HG03469 (cell line): ENCODE measurements at regions not wholly inside any gene's neighbourhood (a gene's known extent, or its start where the extent isn't known, plus 50 kb on each side); places are given as distances from the start of the nearest gene placed in this dataset.
"Not testable (repeated sequence)": the region's sequence is repeated elsewhere in the genome, so short reads cannot be mapped to it uniquely, and the experiment has no call there.

ENCODE experiments used
- ATAC-seq: cut with Tn5 transposase; IDR thresholded peaks from one replicate; pipeline ENCODE4 v1.9.1; 2021; ENCODE audit warnings: mild to moderate bottlenecking, moderate library complexity, moderate number of reproducible peaks; ENCODE audit not compliant: unreplicated experiment

DNA sequence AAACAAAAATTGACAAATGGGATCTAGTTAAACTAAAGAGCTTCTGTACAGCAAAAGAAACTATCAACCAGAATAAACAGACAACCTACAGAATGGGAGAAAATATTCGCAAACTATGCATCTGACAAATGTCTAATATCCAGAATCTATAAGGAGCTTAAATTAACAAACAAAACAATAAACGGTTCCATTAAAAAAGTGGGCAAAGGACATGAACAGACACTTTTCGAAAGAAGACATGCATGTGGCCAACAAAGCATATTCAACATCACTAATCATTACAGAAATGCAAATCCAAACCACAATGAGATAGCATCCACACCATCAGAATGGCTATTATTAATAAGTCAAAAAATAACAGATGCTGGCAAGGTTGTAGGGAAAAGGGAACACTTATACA, 50.5 kb upstream of the MED13L start:
- not testable (repeated sequence) for ATAC-seq

DNA sequence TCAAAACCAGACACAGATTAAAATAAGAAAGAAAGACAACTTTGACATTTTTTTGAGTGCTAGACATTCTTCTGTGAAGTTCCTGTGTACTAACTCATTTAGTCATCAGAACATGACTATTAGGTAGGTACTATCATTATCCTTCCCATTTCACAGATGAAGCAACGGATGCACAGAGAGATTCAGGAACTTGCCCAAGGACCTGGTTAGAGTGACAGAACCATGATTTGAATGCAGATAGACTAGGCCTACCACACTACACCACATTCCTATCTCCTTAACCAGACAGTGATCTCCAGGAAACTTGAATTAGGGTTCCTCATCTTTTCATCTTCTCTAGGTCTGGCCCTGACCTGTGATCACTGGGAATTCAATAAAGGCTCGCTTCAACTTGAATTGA, 54.4 kb upstream of the MED13L start:
- ATAC-seq, result no peak

DNA sequence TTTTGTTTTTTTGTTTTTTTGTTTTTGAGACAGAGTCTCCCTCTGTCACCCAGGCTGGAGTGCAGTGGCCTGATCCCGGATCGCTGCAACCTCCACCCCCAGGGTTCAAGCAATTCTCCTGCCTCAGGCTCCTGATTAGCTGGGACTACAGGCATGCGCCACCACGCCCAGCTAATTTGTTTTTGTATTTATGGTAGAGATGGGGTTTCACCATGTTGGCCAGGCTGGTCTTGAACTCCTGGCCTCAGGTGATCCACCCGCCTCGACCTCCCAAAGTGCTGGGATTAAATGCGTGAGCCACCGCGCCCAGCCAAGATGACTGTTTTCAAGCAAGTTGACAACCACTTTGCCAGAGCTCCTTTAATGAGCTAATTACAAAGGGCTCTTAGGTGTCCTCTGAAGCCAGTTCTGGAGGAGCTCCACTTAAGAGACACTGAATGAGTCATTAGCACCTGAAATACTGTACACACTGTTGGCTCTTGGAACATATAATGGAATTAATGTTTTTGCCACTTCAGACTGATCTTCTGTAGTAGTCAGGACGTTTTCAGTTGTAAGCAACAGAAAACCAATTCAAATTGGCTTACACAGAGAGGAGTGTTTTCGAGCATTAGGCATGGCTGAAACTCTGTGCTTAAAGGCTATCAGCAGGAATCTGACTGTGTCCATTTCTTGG, 55.4 kb upstream of the MED13L start:
- ATAC-seq, result no peak

DNA sequence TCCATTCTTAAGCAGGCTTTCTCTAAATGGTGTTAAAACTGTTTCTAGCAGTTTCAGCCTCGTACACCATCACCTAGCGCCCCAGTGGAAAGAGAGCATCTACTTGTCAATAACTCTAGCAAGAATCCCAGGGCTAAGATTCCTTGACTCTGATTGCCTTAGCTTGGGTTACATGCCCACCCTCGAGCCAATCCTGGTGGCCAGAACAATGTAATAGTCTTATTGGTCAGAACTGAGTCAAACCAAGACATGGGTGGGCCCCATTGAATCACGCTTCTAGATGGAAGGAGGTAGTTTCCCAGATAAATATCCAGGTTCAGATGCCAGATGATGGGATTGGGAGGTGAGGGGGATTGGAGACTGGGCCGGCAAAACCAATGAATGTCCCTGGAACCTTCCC, 55.9 kb upstream of the MED13L start:
- no peak for ATAC-seq

DNA sequence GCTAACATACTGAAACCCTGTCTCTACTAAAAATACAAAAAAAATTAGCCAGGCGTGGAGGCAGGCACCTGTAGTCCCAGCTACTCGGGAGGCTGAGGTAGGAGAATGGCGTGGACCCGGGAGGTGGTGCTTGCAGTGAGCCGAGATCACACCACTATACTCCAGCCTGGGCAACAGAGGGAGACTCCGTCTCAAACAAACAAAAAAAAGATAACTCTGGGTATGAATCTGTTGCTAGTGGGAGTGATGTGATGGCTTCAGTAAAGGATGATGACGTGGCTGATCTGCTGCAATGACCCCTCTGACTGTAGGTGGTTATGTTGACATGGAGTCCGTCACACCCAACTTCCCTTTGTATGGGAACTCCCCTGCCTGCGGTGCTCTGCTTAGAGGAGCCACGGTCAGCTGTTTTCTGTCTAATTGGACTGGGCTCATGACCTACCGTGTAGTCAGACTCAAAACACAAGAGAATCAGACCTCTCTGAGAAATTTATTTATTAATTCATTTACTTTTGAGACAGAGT, 59.1 kb upstream of the MED13L start:
- peak; percentile 71 for ATAC-seq

DNA sequence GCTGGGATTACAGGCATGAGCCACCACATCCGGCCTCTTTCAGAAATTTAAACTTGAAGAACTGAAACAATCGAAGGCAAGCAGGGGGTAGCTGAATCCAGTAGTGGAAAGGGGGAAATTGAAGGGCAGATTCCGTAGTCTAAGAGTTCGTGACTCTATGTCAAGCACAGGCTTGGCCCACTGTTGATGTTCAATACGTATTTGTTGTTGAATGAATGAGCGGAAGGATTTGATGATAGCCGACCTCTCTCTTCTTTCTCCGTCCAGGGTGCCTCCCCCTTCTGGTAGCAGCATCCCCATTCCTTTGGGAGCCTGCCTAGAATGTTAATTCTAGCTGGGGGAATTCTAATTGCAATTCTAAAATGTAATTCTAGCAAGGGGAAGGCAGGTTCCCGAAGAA, 59.8 kb upstream of the MED13L start:
- no peak for ATAC-seq

DNA sequence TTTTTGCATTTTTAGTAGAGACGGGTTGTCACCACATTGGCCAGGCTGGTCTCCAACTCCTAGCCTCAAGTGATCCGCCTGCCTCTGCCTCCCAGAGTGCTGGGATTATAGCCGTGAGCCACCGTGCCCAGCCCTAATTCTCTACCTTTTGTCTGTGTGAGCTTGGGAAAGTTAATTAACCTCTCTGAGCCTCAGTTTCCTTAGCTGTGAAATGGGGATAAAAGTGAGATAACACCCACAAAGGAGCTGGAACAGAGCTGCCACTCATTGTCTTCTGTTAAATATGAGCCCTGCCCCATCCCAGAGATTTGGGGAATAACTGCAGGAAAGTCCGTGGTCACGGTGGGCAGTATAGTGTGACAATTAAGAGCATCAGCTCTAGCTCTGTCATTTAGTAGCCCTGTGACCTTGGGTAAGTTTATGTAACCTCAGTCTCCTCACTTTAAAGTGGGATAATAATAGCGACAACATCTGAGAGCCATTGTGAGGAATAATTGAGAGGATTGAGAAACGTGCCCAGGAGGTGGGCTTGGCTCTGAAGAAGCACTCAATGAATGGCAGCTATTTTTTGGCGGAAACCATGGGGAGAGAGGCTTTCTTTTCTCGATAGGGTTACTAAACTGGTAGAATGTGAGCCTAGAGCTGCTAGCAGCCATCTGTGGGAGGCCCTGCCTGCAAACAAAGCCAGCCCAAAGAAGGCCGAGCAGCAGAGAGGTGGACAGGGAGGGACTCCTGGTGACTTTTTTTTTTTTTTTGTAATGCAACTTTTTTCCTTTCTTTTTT, 60.8 kb upstream of the MED13L start:
- no peak for ATAC-seq

DNA sequence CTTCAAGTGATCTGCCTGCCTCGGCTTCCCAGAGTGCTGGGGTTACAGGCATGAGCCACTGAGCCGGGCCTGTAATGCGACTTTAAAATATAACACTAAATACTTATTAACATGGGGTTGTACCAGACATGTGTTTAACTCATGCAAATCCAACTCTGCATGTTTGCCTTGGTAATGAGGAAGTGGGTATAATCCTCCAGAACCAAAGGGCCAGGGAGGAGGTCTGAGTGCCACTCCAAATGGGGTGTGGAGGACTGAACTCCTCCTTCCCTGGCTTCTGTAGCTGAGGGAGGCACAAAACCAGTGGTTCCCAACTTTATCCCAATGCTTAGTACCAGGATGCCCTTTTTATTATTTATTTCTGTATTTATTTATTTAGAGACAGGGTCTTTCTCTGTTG, 61.6 kb upstream of the MED13L start:
- no peak for ATAC-seq

DNA sequence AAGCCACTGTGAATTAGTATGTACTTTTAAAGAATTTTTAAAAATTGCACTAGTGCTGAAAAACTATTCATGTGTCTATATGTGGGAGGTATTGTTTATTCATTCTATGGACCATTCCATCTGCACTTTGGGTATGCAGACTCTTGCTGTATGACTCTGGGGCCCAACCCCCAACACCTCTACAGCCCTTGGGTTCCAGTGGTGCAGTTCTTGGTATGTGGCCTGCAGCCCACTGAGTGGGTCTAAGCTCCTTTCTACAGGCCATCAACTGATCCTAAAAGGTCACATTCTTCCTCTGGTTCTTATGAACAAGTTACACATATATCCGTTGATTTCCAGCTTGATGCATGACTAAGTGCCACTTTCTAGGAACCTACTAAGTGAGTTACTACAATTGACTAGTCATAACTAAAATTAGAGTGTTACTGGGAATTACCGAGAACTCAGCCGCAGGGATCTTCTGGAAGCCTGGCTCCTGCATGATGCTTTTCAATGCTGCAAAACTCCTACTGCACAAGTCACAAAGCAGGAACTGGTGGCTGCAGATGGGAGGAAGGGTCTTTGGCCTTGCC, 62.4 kb upstream of the MED13L start:
- ATAC-seq, result no peak

DNA sequence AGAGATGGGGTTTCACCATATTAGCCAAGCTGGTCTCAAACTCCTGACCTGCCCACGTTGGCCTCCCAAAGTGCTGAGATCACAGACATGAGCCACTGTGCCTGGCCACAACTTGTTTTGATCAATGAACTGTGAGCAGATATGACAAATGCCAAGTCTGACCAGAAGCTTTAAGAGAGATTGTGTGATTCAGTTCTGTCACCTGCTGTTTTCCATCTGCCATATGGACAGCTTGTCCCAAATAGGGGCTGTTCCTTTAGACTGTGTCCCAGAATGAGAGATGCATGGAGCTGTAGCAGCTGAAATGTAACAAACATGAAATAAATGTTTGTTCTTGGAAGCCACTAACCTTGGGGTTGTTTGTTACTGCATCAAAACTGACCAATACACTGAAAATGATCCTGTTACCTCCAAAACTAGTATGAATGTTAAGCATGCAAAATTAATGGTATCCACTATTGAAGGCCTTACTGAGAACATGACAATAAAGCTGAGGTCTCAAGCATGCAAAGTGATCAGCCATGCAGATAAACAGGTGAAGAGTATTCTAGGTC, 65.9 kb upstream of the MED13L start:
- ATAC-seq, result no peak

DNA sequence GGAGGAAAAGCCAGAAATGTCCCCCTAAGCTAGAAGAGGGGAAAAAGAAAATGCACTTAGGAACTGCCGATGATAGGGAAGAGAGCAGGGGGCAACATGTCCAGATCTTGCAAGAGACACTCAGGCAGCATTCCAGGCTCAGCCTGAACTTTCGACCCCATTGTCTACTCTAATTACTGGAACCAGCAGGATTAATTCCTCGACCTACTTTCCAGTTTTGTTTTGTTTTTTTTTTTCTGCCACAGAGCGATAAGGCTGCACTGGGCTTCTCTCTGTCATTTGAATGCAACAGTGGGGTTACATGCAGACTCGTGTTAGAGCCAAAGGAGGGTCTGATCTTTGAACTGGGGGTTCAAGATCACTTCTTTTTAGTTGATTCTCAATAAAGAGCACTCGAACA, 68.7 kb upstream of the MED13L start:
- ATAC-seq, result no peak

DNA sequence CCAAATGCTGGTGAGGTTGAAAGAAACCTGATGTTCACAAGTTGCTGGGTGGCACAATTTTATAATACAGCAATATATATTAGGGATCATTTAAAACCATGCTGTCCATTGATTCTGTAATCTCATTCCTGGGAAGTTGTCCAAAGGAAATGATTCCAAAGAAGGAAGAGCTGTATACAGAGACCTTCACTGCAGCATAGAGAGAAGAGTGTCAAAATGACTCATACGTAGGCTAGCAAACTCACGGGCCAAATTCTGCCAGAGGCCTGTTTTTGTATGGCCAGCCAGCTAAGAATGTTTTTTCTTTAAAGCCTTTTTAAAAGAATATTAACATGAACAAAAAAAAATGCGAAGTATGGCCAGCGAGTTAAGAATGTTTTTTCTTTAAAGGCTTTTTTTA, 69.2 kb upstream of the MED13L start:
- ATAC-seq, result no peak

DNA sequence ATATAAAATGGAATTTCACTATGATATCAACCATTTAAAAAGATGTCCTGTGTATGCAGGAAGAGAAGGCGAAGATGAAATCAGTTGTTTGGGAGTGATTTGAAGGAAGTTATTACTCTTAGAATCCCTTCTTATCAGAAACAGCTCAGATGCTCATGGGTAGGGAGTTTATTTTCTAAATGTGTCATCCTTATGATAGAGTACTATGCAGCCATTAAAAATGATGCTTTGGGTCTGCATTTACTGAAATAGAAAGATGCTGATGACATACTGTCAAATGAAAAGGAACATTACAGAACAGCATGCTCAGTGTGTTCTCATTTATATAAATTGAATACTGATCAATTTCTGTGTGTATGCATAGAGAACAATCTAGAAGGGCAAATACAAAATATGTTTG, 69.8 kb upstream of the MED13L start:
- no peak for ATAC-seq

DNA sequence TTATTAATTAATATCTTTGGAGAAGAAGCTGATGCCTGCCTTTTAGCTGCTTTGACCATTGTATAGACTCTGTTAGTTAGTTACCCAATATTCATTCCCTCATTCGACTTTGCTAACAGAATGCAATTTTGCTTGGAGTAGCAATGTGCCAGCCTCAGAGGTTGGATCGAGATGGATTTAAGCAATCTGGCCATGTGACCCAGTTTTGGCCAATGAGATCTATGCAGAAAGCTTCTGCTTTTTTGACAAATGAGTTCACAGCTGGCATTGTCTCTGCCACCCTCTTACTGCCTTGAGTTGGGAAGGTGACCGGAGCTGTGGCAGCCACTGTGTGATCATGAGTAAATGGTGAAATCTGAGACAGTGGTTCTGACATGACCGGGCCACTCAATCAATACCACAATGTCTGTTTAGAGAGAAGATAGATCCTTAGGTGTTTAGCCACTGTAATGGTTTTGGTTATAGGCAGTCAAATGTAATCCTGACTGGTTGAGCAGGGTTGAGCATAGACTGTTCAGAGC, 74.9 kb upstream of the MED13L start:
- no peak for ATAC-seq

DNA sequence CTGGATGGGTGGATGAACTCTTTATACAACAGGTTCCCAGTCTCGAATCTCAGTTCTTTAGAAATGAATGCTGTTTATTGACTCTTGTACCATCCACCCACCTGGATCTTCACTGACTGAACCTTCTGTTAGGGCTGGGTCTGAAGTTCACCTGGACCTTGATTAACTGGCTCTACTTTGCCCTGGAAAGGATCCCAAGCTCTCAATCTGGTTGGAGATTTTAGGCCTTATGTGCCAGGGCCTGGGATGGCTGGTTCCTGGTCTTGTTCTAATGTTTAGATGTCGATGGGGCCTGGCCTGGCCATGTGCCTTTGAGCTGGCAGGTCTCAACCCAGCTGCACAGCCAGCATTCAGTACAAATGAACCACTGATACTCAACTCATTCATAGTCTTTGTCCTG, 76.5 kb upstream of the MED13L start:
- ATAC-seq, result no peak

DNA sequence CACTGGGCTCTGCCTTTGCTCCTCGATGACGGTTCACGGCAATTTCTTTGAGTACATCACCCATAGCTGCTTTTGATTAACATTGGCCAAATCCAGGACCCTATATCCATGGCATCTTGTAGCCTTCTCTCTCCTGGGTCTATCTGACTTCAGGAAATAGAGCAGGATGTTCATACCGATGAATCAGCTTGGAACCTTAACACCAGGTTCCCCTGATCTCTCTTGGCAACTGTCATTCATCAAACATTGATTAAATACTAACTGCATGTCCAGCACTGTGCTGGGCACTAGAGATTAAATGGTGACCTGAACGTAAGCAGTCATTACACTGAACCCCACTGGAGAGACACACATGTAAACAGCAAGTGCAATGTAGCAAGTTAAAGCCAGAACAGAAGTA, 77.0 kb upstream of the MED13L start:
- no peak for ATAC-seq

DNA sequence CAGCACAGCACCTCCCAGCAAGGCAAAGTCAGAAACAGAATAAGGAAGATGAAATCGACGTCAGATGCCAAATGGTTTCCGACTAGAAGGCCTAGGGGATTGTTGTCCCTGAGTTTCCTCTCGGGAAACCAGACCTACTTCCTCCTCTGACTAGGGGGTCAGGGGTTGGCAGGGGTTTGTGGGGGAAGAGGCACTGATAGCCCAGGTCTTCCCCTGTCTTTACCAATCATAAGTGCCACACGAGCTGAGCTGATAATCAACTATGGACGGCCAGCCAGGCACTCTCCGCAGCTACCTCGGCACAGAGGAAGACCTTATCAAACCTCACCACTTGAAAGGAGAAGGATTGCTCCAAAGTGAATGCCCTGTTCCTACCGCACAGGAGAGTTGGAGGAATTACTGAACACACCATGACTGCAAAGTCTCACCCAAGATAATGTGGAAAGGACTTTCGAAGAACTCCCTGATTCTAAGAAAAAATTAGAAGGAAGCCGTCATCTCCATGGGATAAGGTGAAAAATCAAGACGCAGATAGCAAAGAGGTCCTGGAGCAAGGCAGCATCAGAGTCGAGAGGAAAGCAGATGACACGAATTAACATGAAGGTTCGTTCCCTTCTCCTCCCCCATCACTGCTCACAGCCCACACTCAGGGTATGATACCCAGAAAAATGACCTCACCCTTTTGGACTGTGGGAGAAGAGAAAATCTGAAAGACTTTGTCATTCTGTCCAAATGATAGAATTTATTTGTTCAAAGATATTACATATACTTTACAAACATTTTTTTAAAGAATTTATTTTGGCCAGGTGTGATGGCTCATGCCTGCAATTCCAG, 77.7 kb upstream of the MED13L start:
- ATAC-seq, result no peak

DNA sequence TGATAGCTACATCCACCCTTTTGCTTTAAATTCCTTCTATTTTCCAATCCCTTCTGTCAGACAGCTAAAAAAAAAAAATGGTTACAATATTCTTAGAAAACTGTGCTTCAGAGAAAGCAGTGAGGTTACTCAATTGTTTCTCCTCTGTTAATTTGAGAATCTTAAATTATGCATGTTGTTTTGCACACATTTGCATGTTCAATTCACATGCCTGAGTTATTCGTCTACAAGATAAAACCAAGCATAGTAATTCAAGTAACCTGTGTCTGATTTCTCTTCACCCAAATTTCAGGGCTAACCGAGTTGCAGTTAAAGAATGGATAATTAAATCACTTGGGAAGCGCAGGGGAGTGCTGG, 81.0 kb upstream of the MED13L start:
- ATAC-seq, result no peak

DNA sequence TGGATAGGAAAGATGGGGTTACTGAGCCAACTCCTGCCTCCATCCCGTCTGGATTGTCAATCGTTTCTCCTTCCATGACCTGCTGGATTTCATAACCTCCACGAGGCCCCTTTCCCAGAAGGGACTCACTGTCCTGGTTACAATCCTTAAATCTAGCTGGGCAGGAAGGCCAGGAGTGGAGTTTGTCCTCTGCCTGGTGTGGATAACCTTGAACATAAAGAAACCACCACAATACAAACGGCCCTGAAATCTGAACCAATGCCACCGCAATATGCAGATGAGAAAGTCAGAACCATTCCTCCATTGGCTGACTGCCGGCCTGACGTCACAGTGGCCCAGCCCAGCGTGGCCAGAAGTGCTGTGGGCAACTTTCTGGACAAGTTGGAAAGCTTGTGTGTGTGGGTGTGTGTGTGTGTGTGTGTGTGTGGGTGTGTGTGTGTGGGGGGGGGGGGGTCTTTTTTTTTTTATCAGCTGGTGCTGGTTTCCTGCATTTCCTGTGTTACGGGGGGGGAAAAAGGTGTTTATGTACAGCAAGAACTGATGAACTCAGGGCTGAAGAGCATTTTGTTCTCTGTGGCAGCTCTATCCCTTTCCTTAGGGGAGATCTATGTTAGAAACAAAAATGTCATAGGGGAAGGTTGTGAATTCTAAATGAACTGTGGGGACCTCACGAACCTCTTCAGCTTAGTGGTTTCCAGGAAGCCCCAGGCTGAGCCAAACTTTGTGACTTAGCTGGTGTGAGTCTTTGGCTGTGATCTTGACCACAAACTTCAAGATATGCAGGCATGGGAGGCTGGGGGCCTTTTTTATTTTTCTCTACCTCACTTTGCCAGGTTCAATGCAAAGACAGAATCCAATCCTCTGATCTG, 81.6 kb upstream of the MED13L start:
- ATAC-seq, result no peak
